ENCODE measurements at regions not wholly inside any gene's neighbourhood (a gene's known extent, or its start where the extent isn't known, plus 50 kb on each side); places are given as distances from the start of the nearest gene placed in this dataset.

DNA sequence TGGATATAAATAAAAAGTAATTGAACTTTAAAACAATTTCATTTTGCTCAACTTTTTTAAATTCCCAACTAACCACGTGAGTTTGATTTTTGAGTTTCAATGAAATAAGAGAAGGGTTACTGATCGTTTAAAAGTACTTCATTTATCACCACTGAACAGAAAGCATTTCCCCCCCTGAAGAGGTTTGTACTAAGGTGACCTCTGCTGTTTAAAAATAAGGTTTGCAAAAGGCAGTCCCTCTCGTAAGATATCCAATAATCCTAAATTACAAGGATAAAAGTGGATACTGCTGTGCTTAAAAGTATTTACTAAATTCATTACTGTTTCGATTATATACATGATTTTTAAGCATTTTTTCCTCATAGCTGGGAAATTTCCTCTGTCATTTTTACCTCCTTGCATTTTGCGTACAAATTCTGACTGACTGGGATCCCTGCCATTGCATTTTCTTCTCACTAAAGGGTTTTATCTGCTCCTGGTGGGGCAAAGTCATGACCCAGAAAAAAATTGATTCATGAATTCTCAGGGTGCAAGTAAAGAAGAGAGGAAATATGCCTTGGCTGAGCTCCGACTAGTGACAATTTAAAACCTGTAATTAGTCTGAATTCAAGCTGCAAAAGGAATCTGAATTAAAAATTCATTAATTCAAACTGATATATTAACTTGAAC lies 463.8 kb downstream of the PRKD1 start:
- TF ChIP-seq, protein P1, sequence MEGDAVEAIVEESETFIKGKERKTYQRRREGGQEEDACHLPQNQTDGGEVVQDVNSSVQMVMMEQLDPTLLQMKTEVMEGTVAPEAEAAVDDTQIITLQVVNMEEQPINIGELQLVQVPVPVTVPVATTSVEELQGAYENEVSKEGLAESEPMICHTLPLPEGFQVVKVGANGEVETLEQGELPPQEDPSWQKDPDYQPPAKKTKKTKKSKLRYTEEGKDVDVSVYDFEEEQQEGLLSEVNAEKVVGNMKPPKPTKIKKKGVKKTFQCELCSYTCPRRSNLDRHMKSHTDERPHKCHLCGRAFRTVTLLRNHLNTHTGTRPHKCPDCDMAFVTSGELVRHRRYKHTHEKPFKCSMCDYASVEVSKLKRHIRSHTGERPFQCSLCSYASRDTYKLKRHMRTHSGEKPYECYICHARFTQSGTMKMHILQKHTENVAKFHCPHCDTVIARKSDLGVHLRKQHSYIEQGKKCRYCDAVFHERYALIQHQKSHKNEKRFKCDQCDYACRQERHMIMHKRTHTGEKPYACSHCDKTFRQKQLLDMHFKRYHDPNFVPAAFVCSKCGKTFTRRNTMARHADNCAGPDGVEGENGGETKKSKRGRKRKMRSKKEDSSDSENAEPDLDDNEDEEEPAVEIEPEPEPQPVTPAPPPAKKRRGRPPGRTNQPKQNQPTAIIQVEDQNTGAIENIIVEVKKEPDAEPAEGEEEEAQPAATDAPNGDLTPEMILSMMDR (IDR thresholded peaks at IDR 0.05; ENCODE audit: low read length, missing control alignments): peak; percentile 37
- DNase-seq (ENCODE audit: low read depth): peak; percentile 49
- H3K4me3 ChIP-seq (replicated peaks; ENCODE audit: low read depth, low read length): no peak overlapping the region

DNA sequence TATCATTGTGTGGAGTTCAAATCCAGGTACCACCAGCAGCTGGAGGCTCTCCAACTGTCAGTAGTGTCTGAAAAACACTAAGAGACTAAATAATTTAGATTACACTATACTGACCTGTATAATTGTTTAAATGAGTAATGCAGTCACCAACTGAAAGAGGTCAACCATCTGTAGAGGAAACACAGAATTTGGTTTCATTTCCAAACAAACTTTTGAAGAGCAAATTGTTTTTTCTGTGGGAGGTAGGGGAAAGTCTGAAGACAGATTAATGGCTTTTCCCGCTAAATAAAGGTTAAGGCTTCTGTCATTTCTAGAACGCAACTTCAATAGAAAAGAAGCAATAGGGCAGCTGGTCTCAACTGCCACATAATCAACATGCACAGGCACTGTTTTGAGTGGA lies 462.6 kb downstream of the PRKD1 start:
- DNase-seq (ENCODE audit: low read depth): no peak
- H3K4me3 ChIP-seq (replicated peaks; ENCODE audit: low read depth, low read length): no peak overlapping the region
- TF ChIP-seq, protein P1 (IDR thresholded peaks at IDR 0.05; ENCODE audit: low read length, missing control alignments): no peak

DNA sequence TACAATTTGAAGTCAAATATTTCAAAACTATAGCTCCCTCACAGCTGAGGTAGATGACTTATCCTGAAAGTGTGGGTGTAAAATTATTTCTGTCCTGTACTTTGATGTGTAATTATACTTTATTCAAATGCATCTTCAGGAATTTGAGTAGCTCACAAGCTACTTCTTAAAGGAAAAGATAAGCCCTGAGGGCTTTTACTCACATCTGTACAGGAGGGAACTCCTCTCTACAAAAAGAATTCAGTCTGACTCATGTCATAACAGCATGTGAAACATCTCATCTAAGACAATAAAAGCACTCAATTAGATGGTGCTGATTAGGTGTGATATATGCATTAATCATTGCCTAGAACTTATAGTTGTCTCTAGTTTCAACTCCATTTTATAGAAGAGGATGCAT lies 452.0 kb downstream of the PRKD1 start:
- no peak for DNase-seq (ENCODE audit: low read depth)
- H3K4me3 ChIP-seq (replicated peaks; ENCODE audit: low read depth, low read length): no peak overlapping the region
- TF ChIP-seq, protein P1 (IDR thresholded peaks at IDR 0.05; ENCODE audit: low read length, missing control alignments): no peak

DNA sequence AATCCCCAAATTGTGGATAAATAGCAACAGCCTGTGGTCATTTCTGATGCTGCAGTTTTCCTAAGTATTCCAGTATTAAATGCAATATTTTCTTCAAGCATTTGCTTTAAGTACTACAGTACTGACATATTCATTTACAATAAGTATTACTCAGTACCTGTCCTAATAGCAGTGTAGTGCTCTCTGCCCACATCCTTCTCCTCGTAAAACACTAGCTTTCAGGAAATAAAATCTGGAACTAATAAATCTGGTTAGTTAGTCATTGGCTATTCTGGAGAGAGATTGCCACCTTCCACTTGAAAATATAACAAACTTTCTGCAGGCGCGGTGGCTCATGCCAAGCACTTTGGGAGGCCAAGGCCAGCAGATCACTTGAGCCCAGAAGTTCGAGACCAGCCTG lies 441.5 kb downstream of the PRKD1 start:
- TF ChIP-seq, protein P1 (IDR thresholded peaks at IDR 0.05; ENCODE audit: low read length, missing control alignments): no peak
- DNase-seq (ENCODE audit: low read depth): no peak
- H3K4me3 ChIP-seq (replicated peaks; ENCODE audit: low read depth, low read length): no peak overlapping the region

DNA sequence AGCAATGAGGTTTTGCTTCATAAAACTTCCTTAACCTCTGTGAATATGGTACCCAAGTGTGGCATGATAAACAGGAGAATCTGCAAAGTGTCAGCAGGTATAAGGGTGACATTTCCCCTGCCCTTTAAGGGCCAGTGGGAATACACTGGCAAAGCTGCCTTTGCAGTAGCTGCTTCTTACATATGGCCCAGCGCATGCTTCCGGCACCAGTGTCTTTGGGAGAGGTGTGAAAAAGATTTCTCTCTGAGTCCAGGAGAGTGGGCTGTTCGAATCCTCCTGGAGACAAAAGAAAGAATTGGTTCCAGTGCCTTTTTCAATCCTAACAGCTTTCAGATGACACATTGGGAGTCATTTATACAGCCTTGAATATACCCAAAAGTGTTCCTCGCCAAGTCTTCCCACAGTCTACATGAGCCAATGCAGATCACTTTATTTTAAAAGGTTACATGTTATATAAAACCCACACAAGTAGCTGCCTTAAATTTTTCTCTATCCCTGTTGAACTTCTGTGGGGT lies 437.7 kb downstream of the PRKD1 start:
- no peak for DNase-seq (ENCODE audit: low read depth)
- TF ChIP-seq, protein P1 (IDR thresholded peaks at IDR 0.05; ENCODE audit: low read length, missing control alignments): no peak
- no peak overlapping the region for H3K4me3 ChIP-seq (replicated peaks; ENCODE audit: low read depth, low read length)

DNA sequence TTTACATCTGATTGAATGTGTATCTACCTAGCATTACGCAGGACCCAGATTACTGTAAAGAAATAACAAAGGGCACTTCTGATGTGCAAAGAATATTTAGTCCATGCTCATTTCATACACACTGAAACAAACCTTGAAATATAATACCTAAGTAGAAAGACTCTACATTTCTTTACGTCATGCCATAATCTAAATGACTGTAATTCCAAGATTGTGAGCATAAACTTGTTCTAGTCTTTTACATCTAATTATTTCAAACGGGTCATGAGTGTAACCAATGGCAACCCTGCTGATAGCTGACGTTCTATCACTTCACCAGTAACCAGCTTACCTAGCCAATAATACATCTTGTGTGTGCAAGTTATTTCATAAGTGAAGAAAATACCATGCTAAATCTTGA lies 433.8 kb downstream of the PRKD1 start:
- TF ChIP-seq, protein P1 (IDR thresholded peaks at IDR 0.05; ENCODE audit: low read length, missing control alignments): no peak
- DNase-seq (ENCODE audit: low read depth): no peak
- H3K4me3 ChIP-seq (replicated peaks; ENCODE audit: low read depth, low read length): no peak overlapping the region

DNA sequence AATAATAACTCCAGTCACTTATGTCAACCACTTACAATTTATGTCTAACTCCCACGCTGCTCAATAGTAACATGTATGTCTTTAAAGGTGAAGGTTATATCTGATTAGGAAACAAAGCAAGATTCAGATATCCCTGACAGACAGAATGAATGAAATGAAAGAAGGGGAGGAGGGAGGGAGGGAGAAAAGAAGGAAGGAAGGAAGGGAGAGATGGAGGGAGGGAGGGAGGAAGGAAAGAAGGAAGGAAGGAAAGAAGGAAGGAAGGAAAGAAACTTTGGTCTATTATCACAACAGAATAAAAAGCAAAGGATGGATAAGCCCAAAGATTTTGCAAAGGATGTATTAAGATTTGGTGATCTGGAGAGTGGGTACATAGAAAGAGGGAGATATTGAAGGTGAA lies 433.3 kb downstream of the PRKD1 start:
- no peak overlapping the region for H3K4me3 ChIP-seq (replicated peaks; ENCODE audit: low read depth, low read length)
- DNase-seq (ENCODE audit: low read depth): no peak
- TF ChIP-seq, protein P1 (IDR thresholded peaks at IDR 0.05; ENCODE audit: low read length, missing control alignments): no peak

Data from fibroblast of pulmonary artery (primary cell).